ENCODE measurements at regions not wholly inside any gene's neighbourhood (a gene's known extent, or its start where the extent isn't known, plus 50 kb on each side); places are given as distances from the start of the nearest gene placed in this dataset.
A peak's percentile ranks its signal among the peaks of the same experiment; 100 is the strongest.

GRCh38 chr13:72109863-72110262 lies 242.9 kb upstream of the DACH1 start:
- Histone ChIP-seq H2AFZ (ENCODE audit: low read depth) (peak overlapping the region; percentile 66), H3K79me2 (ENCODE audit: insufficient read depth) (no peaks in the 10 kb centered on the region), H3K27ac (ENCODE audit: low read depth in 2 of 2, low read length in 1 of 2) (peak overlapping the region in 1 of 2 experiments; percentile 69; a peak in 2 of 4 replicates), H3K4me2 (peak overlapping the region; percentile 69), H4K20me1 (ENCODE audit: insufficient read depth) (no peaks in the 10 kb centered on the region), H3K9me3 (no peaks in the 10 kb centered on the region; the same call in 1 of the 2 replicates), H3K9me2 (no peaks in the 10 kb centered on the region), H3K27me3 (ENCODE audit: insufficient read depth) (no peaks in the 10 kb centered on the region), H3K9ac (no peak overlapping the region), H3K36me3 (replicated peaks in 1 of 2; ENCODE audit: control insufficient read depth in 1 of 2, insufficient read depth in 2 of 2, low read length in 1 of 2) (no peaks in the 10 kb centered on the region), H3K4me1 (ENCODE audit: control insufficient read depth in 1 of 2, insufficient read depth in 2 of 2, low read depth in 1 of 2, low read length in 1 of 2) (peaks cover 0 to 8% of the 10 kb centered on the region in 2 experiments; a peak in 1 of 4 replicates), H3F3A (replicated peaks; ENCODE audit: insufficient read depth) (peaks cover 3% of the 10 kb centered on the region), H3K4me3 (ENCODE audit: low read depth in 2 of 2, low read length in 1 of 2) (no peak overlapping the region)
- TF ChIP-seq FOSL2 (IDR thresholded peaks at IDR 0.05; ENCODE audit: borderline replicate concordance, low read depth) (peak; percentile 55; the same call in 1 of the 2 replicates), EP300 (IDR thresholded peaks at IDR 0.05; ENCODE audit: borderline replicate concordance in 1 of 2, low read depth in 1 of 2, low read length in 1 of 2) (peak in 1 of 2 experiments; percentile 23; a peak in 1 of 4 replicates), EZH2phosphoT487 (IDR thresholded peaks at IDR 0.05; ENCODE audit: borderline replicate concordance, low read depth) (no peak), POLR2AphosphoS5 (IDR thresholded peaks at IDR 0.05; ENCODE audit: low read depth, low read length) (no peak), JUND (IDR thresholded peaks at IDR 0.05) (peak; percentile 38; the same call in 1 of the 2 replicates), GABPA (IDR thresholded peaks at IDR 0.05; ENCODE audit: low read depth) (no peak), RCOR1 (IDR thresholded peaks at IDR 0.05; ENCODE audit: low read length) (no peak), NFIC (IDR thresholded peaks at IDR 0.05; ENCODE audit: borderline replicate concordance) (no peak; the same call in 1 of the 2 replicates), SMC3 (IDR thresholded peaks at IDR 0.05; ENCODE audit: low read depth, low read length) (no peak)
- 53% methylated on average over 4 of the region's 4 CpGs for WGBS (ENCODE audit: low lambda C conversion rate)
- DNase-seq: no peak
- ChIA-PET POLR2A (no interaction called here), CTCF (no interaction called here)

- Histone ChIP-seq H3K36me3 (replicated peaks in 1 of 2; ENCODE audit: control insufficient read depth in 1 of 2, insufficient read depth in 2 of 2, low read length in 1 of 2) (no peaks in the 10 kb centered on the region), H3K79me2 (ENCODE audit: insufficient read depth) (no peaks in the 10 kb centered on the region), H2AFZ (ENCODE audit: low read depth) (no peak overlapping the region), H3K9me2 (no peaks in the 10 kb centered on the region), H3K4me2 (no peak overlapping the region), H3K4me1 (ENCODE audit: control insufficient read depth in 1 of 2, insufficient read depth in 2 of 2, low read depth in 1 of 2, low read length in 1 of 2) (peaks cover 4 to 8% of the 10 kb centered on the region in 2 experiments; a peak in 2 of 4 replicates), H4K20me1 (ENCODE audit: insufficient read depth) (no peaks in the 10 kb centered on the region), H3K27me3 (ENCODE audit: insufficient read depth) (no peaks in the 10 kb centered on the region), H3K9me3 (no peaks in the 10 kb centered on the region; the same call in 1 of the 2 replicates), H3F3A (replicated peaks; ENCODE audit: insufficient read depth) (no peaks in the 10 kb centered on the region), H3K4me3 (ENCODE audit: low read depth in 2 of 2, low read length in 1 of 2) (no peak overlapping the region), H3K9ac (no peak overlapping the region), H3K27ac (ENCODE audit: low read depth in 2 of 2, low read length in 1 of 2) (no peak overlapping the region)
- ChIA-PET POLR2A (no interaction called here), CTCF (interaction anchor here (1.0 kb wide), 1 partner anchor 10 kb away, joined by 3 read pairs; no protein-coding TSS in a partner anchor)
- no peak for DNase-seq
- WGBS (ENCODE audit: low lambda C conversion rate): 82% methylated on average over 1 of the region's 1 CpG
- TF ChIP-seq TEAD4 (IDR thresholded peaks at IDR 0.05; ENCODE audit: borderline replicate concordance, insufficient read depth): no peak
- no peak for TF ChIP-seq FOSL2 (IDR thresholded peaks at IDR 0.05; ENCODE audit: borderline replicate concordance, low read depth)
- TF ChIP-seq NFIC (IDR thresholded peaks at IDR 0.05; ENCODE audit: borderline replicate concordance): no peak
- no peak for TF ChIP-seq GABPA (IDR thresholded peaks at IDR 0.05; ENCODE audit: low read depth)
- TF ChIP-seq POLR2AphosphoS5 (IDR thresholded peaks at IDR 0.05; ENCODE audit: low read depth, low read length): no peak
- TF ChIP-seq IRF3 (IDR thresholded peaks at IDR 0.05; ENCODE audit: low read depth, low read length): no peak
- TF ChIP-seq USF1 (IDR thresholded peaks at IDR 0.05; ENCODE audit: borderline replicate concordance, low read depth): no peak
- no peak for TF ChIP-seq EP300 (IDR thresholded peaks at IDR 0.05; ENCODE audit: borderline replicate concordance in 1 of 2, low read depth in 1 of 2, low read length in 1 of 2)
- TF ChIP-seq MXI1 (IDR thresholded peaks at IDR 0.05; ENCODE audit: low read depth, low read length): no peak
- TF ChIP-seq FOXM1 (IDR thresholded peaks at IDR 0.05; ENCODE audit: low read depth): no peak
- no peak for TF ChIP-seq NRF1 (IDR thresholded peaks at IDR 0.05; ENCODE audit: low read depth, low read length)
- TF ChIP-seq REST (IDR thresholded peaks at IDR 0.05; ENCODE audit: low read depth, low read length): no peak
- no peak for TF ChIP-seq YY1 (IDR thresholded peaks at IDR 0.05; ENCODE audit: low read depth)
- no peak for TF ChIP-seq USF2 (IDR thresholded peaks at IDR 0.05; ENCODE audit: borderline replicate concordance, low read depth, low read length)
- TF ChIP-seq FOXJ3 (CRISPR knock-in tag; IDR thresholded peaks at IDR 0.05): no peak
- TF ChIP-seq SIN3A (IDR thresholded peaks at IDR 0.05; ENCODE audit: borderline replicate concordance, low read depth, low read length): no peak
- no peak for TF ChIP-seq RCOR1 (IDR thresholded peaks at IDR 0.05; ENCODE audit: low read length)
- TF ChIP-seq ELF1 (IDR thresholded peaks at IDR 0.05): no peak
- no peak for TF ChIP-seq EZH2phosphoT487 (IDR thresholded peaks at IDR 0.05; ENCODE audit: borderline replicate concordance, low read depth)
Measured at GRCh38 chr13:72104656-72105180, 237.7 kb upstream of the DACH1 start.

Data from SK-N-SH (cell line).